ENCODE measurements at regions not wholly inside any gene's neighbourhood (a gene's known extent, or its start where the extent isn't known, plus 50 kb on each side); places are given as distances from the start of the nearest gene placed in this dataset.

DNA sequence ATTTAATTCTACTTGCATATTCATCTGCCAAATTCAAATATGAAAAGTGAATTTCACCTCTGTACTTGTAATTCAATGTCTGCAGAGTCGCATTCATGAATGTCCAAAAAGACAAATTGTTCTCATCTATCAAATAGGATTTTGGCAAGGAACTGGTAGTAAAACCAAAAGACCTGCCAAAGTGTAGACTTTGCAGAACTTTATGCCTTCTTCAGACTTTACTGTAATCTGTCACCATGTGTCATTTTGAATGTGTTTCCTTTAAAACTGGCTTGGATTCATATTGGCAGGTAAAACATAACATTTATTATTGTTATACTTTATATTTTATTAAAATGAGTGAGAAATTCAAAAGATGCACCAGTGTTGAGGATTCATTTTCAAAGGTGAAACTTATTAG, 701.9 kb upstream of the LINC00305 start:
- TF ChIP-seq POLR2A (IDR thresholded peaks at IDR 0.05) = no peak
- TF ChIP-seq CTCF (IDR thresholded peaks at IDR 0.05) = no peak

Measured in adrenal gland (tissue), 5 donors.